ENCODE measurements at regions not wholly inside any gene's neighbourhood (a gene's known extent, or its start where the extent isn't known, plus 50 kb on each side); places are given as distances from the start of the nearest gene placed in this dataset.

GRCh38 chr4:158999166-158999682, 103.7 kb upstream of the RAPGEF2 start:
- Mint-ChIP-seq H3K4me1 (ENCODE audit: low read depth) (peaks cover 45% of the 10 kb centered on the region), H3K36me3 (ENCODE audit: low read depth) (no peaks in the 10 kb centered on the region), H3K27me3 (ENCODE audit: insufficient read depth) (no peaks in the 10 kb centered on the region), H3K9me3 (no peaks in the 10 kb centered on the region), H3K27ac (no peak overlapping the region), H3K4me3 (no peak overlapping the region)
- no peak for DNase-seq
- TF ChIP-seq, protein P1, sequence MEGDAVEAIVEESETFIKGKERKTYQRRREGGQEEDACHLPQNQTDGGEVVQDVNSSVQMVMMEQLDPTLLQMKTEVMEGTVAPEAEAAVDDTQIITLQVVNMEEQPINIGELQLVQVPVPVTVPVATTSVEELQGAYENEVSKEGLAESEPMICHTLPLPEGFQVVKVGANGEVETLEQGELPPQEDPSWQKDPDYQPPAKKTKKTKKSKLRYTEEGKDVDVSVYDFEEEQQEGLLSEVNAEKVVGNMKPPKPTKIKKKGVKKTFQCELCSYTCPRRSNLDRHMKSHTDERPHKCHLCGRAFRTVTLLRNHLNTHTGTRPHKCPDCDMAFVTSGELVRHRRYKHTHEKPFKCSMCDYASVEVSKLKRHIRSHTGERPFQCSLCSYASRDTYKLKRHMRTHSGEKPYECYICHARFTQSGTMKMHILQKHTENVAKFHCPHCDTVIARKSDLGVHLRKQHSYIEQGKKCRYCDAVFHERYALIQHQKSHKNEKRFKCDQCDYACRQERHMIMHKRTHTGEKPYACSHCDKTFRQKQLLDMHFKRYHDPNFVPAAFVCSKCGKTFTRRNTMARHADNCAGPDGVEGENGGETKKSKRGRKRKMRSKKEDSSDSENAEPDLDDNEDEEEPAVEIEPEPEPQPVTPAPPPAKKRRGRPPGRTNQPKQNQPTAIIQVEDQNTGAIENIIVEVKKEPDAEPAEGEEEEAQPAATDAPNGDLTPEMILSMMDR (IDR thresholded peaks at IDR 0.05): no peak

DNA sequence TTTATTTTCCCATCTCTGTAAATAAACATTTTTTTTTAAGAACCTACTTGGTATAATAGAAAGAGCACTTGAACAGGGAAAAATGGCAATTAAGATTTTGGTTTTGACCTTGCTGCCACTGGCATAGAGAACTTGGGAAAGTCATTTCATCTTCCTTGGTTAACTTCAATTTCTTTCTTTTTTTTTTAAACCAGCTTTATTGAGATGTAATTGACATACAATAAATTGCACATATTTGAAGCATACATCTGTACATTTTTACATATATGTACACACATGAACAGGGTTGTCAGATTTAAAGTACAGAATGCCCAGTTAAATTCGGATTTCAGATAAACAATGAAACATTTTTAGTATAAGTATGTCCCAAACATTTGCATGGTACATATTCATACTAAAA, 103.0 kb upstream of the RAPGEF2 start:
- DNase-seq: no peak
- TF ChIP-seq, protein P1 (IDR thresholded peaks at IDR 0.05): no peak

GRCh38 chr4:159002950-159003349, 99.9 kb upstream of the RAPGEF2 start:
- Mint-ChIP-seq H3K27ac (no peak overlapping the region; the same call in 1 of the 2 replicates), H3K36me3 (ENCODE audit: low read depth) (no peaks in the 10 kb centered on the region), H3K4me3 (no peak overlapping the region)

More for the DNA sequence above, 103.0 kb upstream of the RAPGEF2 start:
- H3K4me3 Mint-ChIP-seq: no peak overlapping the region
- H3K9me3 Mint-ChIP-seq: no peaks in the 10 kb centered on the region
- H3K36me3 Mint-ChIP-seq (ENCODE audit: low read depth): no peaks in the 10 kb centered on the region
- no peaks in the 10 kb centered on the region for H3K27me3 Mint-ChIP-seq (ENCODE audit: insufficient read depth)
- no peak overlapping the region for H3K27ac Mint-ChIP-seq
- H3K4me1 Mint-ChIP-seq (ENCODE audit: low read depth): peaks cover 45% of the 10 kb centered on the region

DNA sequence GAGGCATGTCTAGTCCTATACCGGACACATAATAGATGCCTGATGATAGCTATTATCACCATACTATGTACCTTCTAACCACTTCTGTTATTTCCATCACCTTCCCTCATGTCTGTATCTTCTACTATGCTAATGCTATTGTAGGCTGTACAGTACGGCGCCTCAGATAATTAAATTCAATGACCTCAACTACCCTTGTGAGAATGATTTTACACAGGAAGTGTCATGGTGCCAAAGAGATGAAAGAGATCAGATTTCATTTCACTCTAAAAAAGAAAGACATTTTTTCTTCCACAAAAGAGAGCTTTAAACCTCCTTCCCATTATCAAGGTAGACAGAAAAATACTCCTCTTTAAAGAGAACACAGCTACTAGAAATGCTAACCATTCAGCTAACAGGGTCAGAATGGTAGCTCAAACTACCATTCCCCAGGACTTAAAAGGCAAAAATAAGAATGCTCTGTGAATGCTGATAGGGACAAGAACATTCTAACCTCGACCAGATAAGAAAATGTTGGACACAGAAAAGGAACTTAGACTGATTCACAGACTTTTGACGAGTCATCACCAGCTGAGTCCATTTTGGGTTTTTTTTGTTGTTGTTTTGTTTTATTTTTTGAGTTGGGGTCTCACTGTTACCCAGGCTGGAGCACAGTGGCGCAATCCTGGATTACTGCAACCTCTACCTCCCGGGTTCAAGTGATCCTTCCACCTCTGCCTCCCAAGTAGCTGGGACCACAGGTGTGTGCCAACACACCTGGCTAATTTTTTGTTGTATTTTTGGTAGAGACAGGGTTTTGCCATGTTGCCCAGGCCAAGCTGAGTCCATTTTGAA, 99.2 kb upstream of the RAPGEF2 start:
- 0 out of 2 replicates have a peak overlapping the region, but pooled peaks have one; percentile 22 for H3K27ac Mint-ChIP-seq
- no peak overlapping the region; the same call in 1 of the 2 replicates for H3K4me3 Mint-ChIP-seq
- TF ChIP-seq, protein P1 (IDR thresholded peaks at IDR 0.05): no peak
- no peaks in the 10 kb centered on the region for H3K9me3 Mint-ChIP-seq
- H3K4me1 Mint-ChIP-seq (ENCODE audit: low read depth): peaks cover 28% of the 10 kb centered on the region
- H3K27me3 Mint-ChIP-seq (ENCODE audit: insufficient read depth): no peaks in the 10 kb centered on the region
- no peaks in the 10 kb centered on the region for H3K36me3 Mint-ChIP-seq (ENCODE audit: low read depth)
- no peak for DNase-seq

More at GRCh38 chr4:159002950-159003349, 99.9 kb upstream of the RAPGEF2 start:
- no peak for DNase-seq
- H3K9me3 Mint-ChIP-seq: no peaks in the 10 kb centered on the region
- H3K27me3 Mint-ChIP-seq (ENCODE audit: insufficient read depth): no peaks in the 10 kb centered on the region
- peaks cover 34% of the 10 kb centered on the region for H3K4me1 Mint-ChIP-seq (ENCODE audit: low read depth)
- TF ChIP-seq, protein P1 (IDR thresholded peaks at IDR 0.05): no peak

- peak; percentile 13 for DNase-seq
- Mint-ChIP-seq H3K27me3 (ENCODE audit: insufficient read depth) (no peaks in the 10 kb centered on the region), H3K4me3 (peak overlapping the region; percentile 23; the same call in 1 of the 2 replicates), H3K27ac (no peak overlapping the region), H3K9me3 (no peaks in the 10 kb centered on the region), H3K36me3 (ENCODE audit: low read depth) (no peaks in the 10 kb centered on the region), H3K4me1 (ENCODE audit: low read depth) (peaks cover 34% of the 10 kb centered on the region)
- TF ChIP-seq, protein P1 (IDR thresholded peaks at IDR 0.05): no peak
These were observed 96.7 kb upstream of the RAPGEF2 start for GRCh38 chr4:159006202-159006601.
